ENCODE measurements at regions not wholly inside any gene's neighbourhood (a gene's known extent, or its start where the extent isn't known, plus 50 kb on each side); places are given as distances from the start of the nearest gene placed in this dataset.

GRCh38 chr17:77511514-77512061, 370.8 kb downstream of the SEC14L1 start:
- Histone ChIP-seq H3K27ac (no peak overlapping the region), H3K4me3 (no peak overlapping the region), H3K4me1 (peaks cover 0 to 4% (median 0%) of the 10 kb centered on the region in 9 donors), H3K36me3 (no peaks in the 10 kb centered on the region), H3K27me3 (no peaks in the 10 kb centered on the region), H3K9me3 (peaks cover 0 to 22% (median 12%) of the 10 kb centered on the region in 11 donors)
- no peak for TF ChIP-seq CTCF (IDR thresholded peaks at IDR 0.05)
- WGBS, 2 donors = 74 to 83% methylated on average over 1 of the region's 1 CpG
- DNase-seq = no peak
- intact Hi-C loops (cut with DNase I) = no loop called here
- ATAC-seq = no peak

- no peaks in the 10 kb centered on the region for H3K36me3 ChIP-seq
Measured at GRCh38 chr17:77512062-77512946, 371.5 kb downstream of the SEC14L1 start.

DNA sequence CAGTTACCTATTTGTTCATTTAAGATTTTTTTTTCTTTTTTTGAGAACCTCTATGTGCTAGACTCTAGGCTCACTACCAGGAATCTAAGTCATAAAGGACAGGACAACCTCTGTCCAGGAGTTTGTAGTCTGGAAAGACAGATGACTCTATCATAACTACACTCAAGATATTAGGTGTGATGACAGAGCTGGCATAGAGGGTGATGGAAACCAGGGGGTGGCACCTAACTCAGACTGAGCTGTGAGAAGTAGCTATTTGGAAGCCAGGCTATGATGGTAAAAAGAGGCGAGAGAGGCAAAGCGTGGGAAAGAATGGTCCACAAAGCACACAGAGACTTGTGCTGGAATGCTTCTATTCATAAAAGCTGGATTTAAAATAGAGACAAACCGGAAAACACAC, 372.3 kb downstream of the SEC14L1 start:
- Histone ChIP-seq H3K27ac (no peak overlapping the region), H3K36me3 (no peaks in the 10 kb centered on the region), H3K9me3 (peaks cover 0 to 26% (median 12%) of the 10 kb centered on the region in 11 donors), H3K4me1 (peaks cover 0 to 4% (median 0%) of the 10 kb centered on the region in 9 donors), H3K27me3 (no peaks in the 10 kb centered on the region), H3K4me3 (no peak overlapping the region)
- ATAC-seq (peak in 6 of 8 donors; percentile 43 to 92 (median 76)), DNase-seq (no peak)
- no peak for TF ChIP-seq CTCF (IDR thresholded peaks at IDR 0.05)
- intact Hi-C loops (cut with DNase I) = no loop called here
- 63 to 67% methylated on average over 3 of the region's 3 CpGs for WGBS, 2 donors

More at GRCh38 chr17:77512062-77512946, 371.5 kb downstream of the SEC14L1 start:
- Histone ChIP-seq H3K4me1 (peaks cover 0 to 4% (median 0%) of the 10 kb centered on the region in 9 donors), H3K9me3 (peaks cover 0 to 26% (median 12%) of the 10 kb centered on the region in 11 donors), H3K4me3 (no peak overlapping the region), H3K27ac (no peak overlapping the region), H3K27me3 (no peaks in the 10 kb centered on the region)
- ATAC-seq = no peak
- TF ChIP-seq CTCF (IDR thresholded peaks at IDR 0.05) = no peak
- intact Hi-C loops (cut with DNase I) = no loop called here
- no peak for DNase-seq
- WGBS, 2 donors = 80 to 81% methylated on average over 6 of the region's 6 CpGs

DNA sequence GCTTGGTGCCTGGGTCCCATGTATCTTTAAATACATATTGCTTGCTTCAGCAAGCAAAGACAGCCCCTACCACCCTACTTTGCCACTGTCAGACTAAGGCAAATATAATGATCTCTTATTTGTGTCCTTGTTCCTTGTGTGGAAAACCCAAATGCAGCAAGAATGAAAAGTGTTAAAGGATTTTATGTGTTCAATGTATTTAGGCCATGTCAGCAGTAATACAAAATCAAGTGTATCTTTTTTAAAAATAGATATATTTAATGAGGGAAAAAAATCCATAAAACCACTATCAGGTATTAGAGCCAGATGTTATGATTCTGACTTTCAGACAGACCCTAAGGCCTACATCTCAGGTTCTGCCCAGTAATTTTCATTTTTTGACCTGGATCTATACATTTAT, 374.5 kb downstream of the SEC14L1 start:
- no peak for DNase-seq
- Histone ChIP-seq H3K27me3 (no peaks in the 10 kb centered on the region), H3K9me3 (peaks cover 0 to 26% (median 12%) of the 10 kb centered on the region in 11 donors), H3K4me1 (peaks cover 0 to 4% (median 0%) of the 10 kb centered on the region in 9 donors), H3K36me3 (no peaks in the 10 kb centered on the region), H3K27ac (no peak overlapping the region), H3K4me3 (no peak overlapping the region)
- no peak for ATAC-seq
- no peak for TF ChIP-seq CTCF (IDR thresholded peaks at IDR 0.05)
- intact Hi-C loops (cut with DNase I) = no loop called here
